NCI-H226 (cell line): ENCODE measurements at regions not wholly inside any gene's neighbourhood (a gene's known extent, or its start where the extent isn't known, plus 50 kb on each side); places are given as distances from the start of the nearest gene placed in this dataset.
A peak's percentile ranks its signal among the peaks of the same experiment; 100 is the strongest.

Experiments
- DNase-seq: peaks from one replicate; pipeline ENCODE4 v3.0.0-alpha.2; 2015

- peak; percentile 44 for DNase-seq
These were observed 78.5 kb upstream of the CAMK1G start for GRCh38 chr1:209505044-209505443.

- no peak for DNase-seq
These were observed 77.4 kb upstream of the CAMK1G start for GRCh38 chr1:209506101-209506500.

- DNase-seq, result no peak
These were observed 74.5 kb upstream of the CAMK1G start for GRCh38 chr1:209509039-209509438.

DNA sequence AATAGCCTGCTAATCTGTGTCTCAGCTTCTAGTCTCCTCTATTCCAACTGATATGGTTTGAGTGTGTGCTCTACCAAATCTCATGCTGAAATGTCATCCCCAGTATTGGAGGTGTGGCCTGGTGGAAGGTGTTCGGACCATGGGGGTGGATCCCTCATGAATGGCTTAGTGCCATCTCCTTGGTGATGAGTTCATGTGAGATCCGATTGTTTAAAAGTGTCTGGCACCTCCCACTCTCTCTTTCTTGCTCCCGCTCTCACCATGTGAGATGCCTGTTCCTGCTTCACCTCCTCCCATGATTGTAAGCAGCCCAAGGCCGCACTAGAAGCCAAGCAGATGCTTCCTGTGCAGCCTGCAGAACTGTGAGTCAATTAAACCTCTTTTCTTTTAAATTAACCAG lies 73.5 kb upstream of the CAMK1G start:
- DNase-seq, result no peak

GRCh38 chr1:209511169-209511568 lies 72.3 kb upstream of the CAMK1G start:
- DNase-seq, result no peak

GRCh38 chr1:209512821-209513220 lies 70.7 kb upstream of the CAMK1G start:
- no peak for DNase-seq

- DNase-seq, result peak; percentile 20
These were observed 70.3 kb upstream of the CAMK1G start for GRCh38 chr1:209513226-209513625.

- no peak for DNase-seq
These were observed 66.5 kb upstream of the CAMK1G start for GRCh38 chr1:209516771-209517680.

DNA sequence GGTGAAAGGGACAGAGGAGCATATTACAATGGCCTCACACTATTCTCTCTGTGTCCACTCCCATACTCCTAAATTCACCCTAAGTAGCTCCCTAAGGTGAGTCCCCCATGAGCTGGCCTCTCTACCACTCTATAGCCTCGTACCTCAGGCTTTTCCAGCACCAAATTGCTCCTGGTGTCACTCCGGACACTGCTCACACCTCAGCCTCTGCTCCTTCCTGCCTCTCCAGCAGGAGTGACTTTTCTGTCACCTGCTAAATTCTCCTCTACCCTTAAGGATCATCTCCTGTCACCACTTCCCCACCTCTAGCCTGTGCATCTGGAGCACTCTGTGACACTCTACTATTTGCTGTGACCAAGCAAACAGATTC lies 65.8 kb upstream of the CAMK1G start:
- no peak for DNase-seq

DNA sequence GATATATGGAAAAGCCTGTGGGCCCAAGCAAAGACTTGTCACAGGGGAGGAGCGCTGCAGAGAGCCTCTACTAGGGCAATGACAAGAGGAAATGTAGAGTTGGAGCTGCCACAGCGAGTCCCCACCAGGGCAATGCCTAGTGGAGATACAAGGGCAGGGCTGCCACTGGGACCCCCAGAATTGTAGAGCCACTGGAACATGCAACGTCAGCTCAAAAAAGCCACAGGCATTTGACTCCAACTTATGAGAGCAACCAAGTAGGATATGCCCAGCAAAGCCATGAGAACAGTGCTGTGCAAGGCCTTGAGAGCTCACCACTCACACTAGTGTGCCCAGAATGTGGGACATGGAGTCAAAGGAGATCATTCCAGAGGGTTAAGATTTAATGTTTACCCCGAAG lies 63.7 kb upstream of the CAMK1G start:
- no peak for DNase-seq

GRCh38 chr1:209522826-209523225 lies 60.7 kb upstream of the CAMK1G start:
- no peak for DNase-seq

- DNase-seq, result no peak
These were observed 57.4 kb upstream of the CAMK1G start for GRCh38 chr1:209526137-209526536.

DNA sequence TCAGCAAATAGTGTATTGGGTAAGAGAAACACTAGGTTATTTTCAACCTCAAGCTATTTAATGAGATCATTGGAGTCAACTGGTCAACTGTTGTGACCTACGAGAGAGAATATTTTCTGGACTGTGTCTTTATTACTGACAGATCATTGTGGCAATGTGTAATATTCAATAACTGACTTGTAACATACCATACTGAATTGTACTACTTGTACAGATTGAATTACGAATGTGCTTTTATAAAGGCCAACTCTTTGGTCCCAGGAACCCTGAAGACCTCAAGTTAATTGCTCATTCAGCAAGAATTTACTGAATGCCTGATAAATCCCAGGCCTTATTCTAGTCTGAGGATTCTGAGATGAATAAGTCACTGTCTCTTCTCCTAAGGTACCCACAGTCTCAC lies 56.1 kb upstream of the CAMK1G start:
- DNase-seq, result no peak

- DNase-seq, result peak; percentile 16
These were observed 55.4 kb upstream of the CAMK1G start for GRCh38 chr1:209527993-209528717.

GRCh38 chr1:209529233-209529632 lies 54.3 kb upstream of the CAMK1G start:
- DNase-seq, result no peak

DNA sequence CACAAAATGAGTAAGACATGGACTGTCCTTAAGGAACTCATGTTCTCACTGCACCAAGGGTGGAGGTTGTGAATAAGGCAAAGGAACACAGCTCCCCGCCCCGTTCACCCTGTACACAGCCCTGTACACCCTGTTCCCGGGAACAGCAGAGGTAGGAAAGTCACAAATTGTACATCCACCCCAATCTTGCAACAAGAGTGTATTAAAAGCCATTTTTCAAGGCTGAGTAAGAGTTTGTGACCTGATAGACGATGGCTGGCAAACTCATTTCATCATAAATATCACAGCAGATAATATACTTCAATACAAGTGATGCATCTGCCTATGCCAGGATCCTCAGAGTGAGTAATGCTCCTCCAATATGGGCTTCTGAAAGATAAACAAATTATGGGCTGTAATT lies 52.5 kb upstream of the CAMK1G start:
- no peak for DNase-seq

GRCh38 chr1:209531549-209531948 lies 52.0 kb upstream of the CAMK1G start:
- DNase-seq, result no peak
